Ectodermal cell (in vitro differentiated cells): ENCODE measurements at regions not wholly inside any gene's neighbourhood (a gene's known extent, or its start where the extent isn't known, plus 50 kb on each side); places are given as distances from the start of the nearest gene placed in this dataset.
"Not testable (repeated sequence)": the region's sequence is repeated elsewhere in the genome, so short reads cannot be mapped to it uniquely, and the experiment has no call there.

Experiments
- H3K27ac ChIP-seq: 2 replicates; pipeline ENCODE4 v1.7.0; 2013; ENCODE audit warnings: mild to moderate bottlenecking, low read depth, low read length; ENCODE audit not compliant: insufficient read depth, poor library complexity, severe bottlenecking
- H3K27me3 ChIP-seq: 2 replicates; pipeline ENCODE4 v1.7.0; 2013; ENCODE audit warnings: mild to moderate bottlenecking, low read length; ENCODE audit not compliant: insufficient read depth, control insufficient read depth, poor library complexity, severe bottlenecking
- H3K36me3 ChIP-seq: one replicate; pipeline ENCODE4 v1.7.0; 2013; ENCODE audit warnings: low read length; ENCODE audit not compliant: control insufficient read depth, insufficient read depth
- H3K4me1 ChIP-seq: one replicate; pipeline ENCODE4 v1.7.0; 2013; ENCODE audit warnings: low read length; ENCODE audit not compliant: control insufficient read depth, insufficient read depth
- H3K4me3 ChIP-seq: 2 replicates; pipeline ENCODE4 v1.7.0; 2013; ENCODE audit warnings: low read depth, low read length, control low read depth; ENCODE audit not compliant: insufficient read depth
- H3K9me3 ChIP-seq: 2 replicates; pipeline ENCODE4 v1.7.0; 2013; ENCODE audit warnings: mild to moderate bottlenecking, low read length, moderate library complexity; ENCODE audit not compliant: control insufficient read depth
- WGBS, 2 experiments: methylation state at CpG; one replicate each; pipeline ENCODE4 v1.1.7; 2013; ENCODE audit warnings: missing lambda C conversion rate in 2 of 2; 5-methylcytosine and 5-hydroxymethylcytosine counted together

DNA sequence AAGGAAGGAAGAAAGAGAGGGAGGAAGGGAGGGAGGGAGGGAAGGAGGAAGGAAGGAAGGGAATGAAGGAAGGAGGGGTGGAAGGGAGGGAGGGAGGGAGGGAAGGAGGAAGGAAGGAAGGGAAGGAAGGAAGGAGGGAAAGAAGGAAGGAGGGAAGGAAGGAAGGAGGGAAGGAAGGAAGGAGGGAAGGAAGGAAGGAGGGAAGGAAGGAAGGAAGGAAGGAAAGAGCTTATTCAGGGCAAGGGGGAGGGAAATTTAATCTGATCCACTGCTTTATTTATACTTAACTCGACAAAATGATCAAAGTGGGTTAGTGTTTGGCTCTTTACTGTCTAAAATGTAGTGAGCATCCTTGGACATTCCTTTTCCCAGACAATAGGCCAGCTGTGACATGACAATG, 985.2 kb upstream of the FANCL start:
- not testable (repeated sequence) for H3K4me1 ChIP-seq, H3K36me3 ChIP-seq, H3K9me3 ChIP-seq, H3K27ac ChIP-seq, H3K4me3 ChIP-seq, H3K27me3 ChIP-seq
- 88 to 100% methylated on average over 1 of the region's 1 CpG for WGBS, 2 experiments

DNA sequence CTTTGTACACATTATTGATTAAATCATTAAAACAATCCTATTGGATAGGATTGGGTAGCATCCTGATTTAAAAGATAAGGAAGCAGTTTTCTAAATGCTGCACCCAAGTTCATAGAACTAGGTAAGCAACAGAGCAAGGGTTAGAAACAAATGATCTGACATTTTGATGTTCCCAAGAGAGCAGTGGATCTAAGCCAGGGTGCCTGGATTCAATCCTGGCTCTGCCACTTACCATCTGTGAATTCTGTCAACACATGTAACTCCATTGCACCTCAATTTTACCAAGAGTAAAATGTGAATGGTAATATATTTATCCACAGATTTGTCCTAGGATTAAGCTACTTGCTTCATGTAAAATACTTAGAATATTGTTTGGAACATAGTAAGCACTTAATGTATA, 982.6 kb upstream of the FANCL start:
- Histone ChIP-seq H3K9me3 (no peaks in the 10 kb centered on the region), H3K27me3 (no peaks in the 10 kb centered on the region), H3K4me1 (peaks cover 5% of the 10 kb centered on the region), H3K27ac (no peak overlapping the region), H3K4me3 (no peak overlapping the region), H3K36me3 (no peaks in the 10 kb centered on the region)

DNA sequence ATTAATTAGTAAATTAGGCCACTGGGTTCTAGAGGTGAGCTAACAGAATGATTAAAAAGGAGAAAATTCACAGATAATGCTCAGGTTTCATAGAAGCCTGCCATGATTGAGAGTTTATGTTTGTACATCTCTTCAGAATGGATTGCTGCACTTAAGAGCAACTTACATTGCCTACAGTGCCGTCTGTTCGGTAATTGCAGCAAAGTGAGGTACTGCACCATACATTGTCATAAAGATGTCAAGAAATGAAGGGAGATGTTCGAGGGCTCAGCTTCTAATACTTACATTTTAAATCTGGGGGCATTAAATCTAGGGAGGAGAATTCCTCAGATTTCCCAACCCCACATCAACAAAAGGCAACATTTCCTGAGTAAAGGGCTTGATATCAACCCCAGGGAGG, 976.2 kb upstream of the FANCL start:
- Histone ChIP-seq H3K27me3 (no peaks in the 10 kb centered on the region), H3K36me3 (no peaks in the 10 kb centered on the region), H3K4me3 (no peak overlapping the region), H3K27ac (no peak overlapping the region), H3K4me1 (no peaks in the 10 kb centered on the region), H3K9me3 (no peaks in the 10 kb centered on the region)
- WGBS, 2 experiments = 69 to 75% methylated on average over 2 to 3 of the region's 3 CpGs

DNA sequence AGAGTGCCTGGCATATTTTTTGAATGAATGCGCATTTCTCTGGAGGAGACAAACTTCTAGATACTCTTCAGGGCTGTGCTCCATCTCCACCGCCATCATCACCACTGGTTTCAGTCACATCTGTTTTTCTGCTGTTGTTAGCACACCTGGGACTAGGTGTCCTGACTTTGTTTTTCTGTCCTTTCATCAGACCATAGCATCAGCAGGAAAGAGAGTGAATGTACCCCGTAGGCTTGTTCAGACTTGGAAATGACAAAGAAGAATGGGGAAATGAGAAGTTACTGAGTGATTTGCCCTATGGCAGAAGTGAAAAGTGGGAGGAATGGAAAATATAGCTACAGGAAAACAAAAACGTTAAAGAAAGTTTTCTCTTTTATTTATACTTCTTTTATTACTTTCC, 965.2 kb upstream of the FANCL start:
- no peak overlapping the region for H3K4me3 ChIP-seq
- H3K27ac ChIP-seq = no peak overlapping the region
- H3K9me3 ChIP-seq = no peaks in the 10 kb centered on the region
- H3K36me3 ChIP-seq = no peaks in the 10 kb centered on the region
- no peaks in the 10 kb centered on the region for H3K27me3 ChIP-seq
- 94 to 96% methylated on average over 3 of the region's 4 CpGs for WGBS, 2 experiments
- H3K4me1 ChIP-seq = no peaks in the 10 kb centered on the region

DNA sequence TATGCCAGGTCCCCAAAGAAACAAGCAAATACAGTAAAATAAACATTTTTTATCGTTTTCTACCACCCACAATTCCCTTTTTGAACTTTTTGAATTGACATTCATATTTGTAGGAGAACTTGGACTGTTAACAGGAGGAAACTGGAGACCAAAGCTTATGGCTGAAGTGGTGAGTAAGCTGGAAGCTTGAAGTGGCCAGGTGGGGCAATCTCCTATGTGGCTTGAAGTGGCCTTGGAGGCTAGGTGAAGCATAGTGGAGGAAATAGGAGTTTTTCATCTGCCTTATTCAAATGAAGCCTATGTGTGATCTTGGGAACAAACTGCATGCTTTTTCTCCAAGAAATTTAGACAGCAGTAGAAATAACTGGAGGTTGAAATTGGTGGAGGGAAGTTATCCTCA, 962.9 kb upstream of the FANCL start:
- Histone ChIP-seq H3K4me3 (no peak overlapping the region), H3K27me3 (no peaks in the 10 kb centered on the region), H3K4me1 (no peaks in the 10 kb centered on the region), H3K36me3 (no peaks in the 10 kb centered on the region), H3K27ac (no peak overlapping the region), H3K9me3 (no peaks in the 10 kb centered on the region)
- 93 to 100% methylated on average over 1 of the region's 1 CpG for WGBS, 2 experiments

DNA sequence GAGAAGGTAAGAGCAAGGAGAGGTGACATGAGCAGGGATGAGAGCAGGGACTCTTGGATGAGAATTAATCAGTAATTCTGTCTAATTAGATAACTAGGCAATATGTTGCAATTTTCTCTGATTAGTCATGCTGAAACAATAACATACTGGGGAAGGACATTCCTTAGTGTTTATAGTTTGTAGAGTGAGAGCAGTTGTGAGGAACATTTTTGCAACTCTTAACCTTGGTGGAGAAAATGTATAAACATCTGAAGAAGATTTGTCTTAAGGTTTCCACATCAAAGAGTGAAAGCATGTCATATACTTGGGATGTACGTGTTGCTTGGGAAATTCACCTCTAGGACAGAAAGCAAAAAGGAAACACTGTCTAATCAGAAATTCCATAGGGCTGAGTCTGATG, 955.4 kb upstream of the FANCL start:
- Histone ChIP-seq H3K9me3 (no peaks in the 10 kb centered on the region), H3K4me1 (no peaks in the 10 kb centered on the region), H3K36me3 (no peaks in the 10 kb centered on the region), H3K4me3 (no peak overlapping the region), H3K27me3 (no peaks in the 10 kb centered on the region), H3K27ac (no peak overlapping the region)
- 95 to 96% methylated on average over 1 of the region's 1 CpG for WGBS, 2 experiments

DNA sequence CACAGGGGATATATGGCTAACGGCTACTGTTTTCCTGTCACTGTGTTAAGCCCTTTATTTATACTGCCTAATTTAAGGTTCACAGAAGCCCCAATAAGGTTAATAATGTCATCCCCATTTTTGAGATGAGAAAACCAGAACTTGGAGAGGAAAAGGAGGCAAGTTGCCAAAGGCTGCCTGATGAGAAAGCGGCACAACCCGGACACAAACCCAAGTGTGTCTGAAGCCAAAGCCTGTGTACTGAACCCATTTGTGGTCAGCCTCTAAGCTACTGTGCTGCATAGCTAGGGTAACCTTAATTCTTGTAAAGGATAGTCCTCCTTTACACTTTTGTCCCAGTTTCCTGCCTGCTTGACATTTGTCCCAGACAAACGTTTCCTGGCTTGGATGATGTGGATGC, 954.7 kb upstream of the FANCL start:
- H3K4me3 ChIP-seq = no peak overlapping the region
- H3K27me3 ChIP-seq = no peaks in the 10 kb centered on the region
- H3K36me3 ChIP-seq = no peaks in the 10 kb centered on the region
- H3K27ac ChIP-seq = no peak overlapping the region
- H3K4me1 ChIP-seq = no peaks in the 10 kb centered on the region
- H3K9me3 ChIP-seq = no peaks in the 10 kb centered on the region
- WGBS, 2 experiments = 94% methylated on average over 4 of the region's 4 CpGs

DNA sequence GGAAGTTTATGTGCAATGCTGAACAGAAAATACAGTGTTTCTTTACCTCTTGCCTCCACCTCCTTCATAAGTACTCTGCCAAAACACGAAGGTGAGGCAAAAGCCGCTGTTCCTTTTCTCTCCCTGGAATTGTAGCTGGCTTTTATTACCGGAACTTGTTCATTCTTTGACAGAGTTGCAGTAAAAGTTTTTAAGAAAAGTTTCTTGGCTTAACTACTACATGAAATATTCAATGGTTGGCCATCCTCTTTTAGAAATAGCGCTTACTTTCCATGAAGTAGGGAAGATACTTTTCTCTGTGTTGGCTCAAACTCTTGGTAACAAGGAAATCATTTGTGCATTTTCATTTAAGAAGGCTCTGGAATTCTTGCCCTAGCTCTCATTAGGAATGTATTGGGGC, 950.7 kb upstream of the FANCL start:
- WGBS, 2 experiments = 93 to 95% methylated on average over 4 of the region's 4 CpGs
- H3K27ac ChIP-seq = no peak overlapping the region

DNA sequence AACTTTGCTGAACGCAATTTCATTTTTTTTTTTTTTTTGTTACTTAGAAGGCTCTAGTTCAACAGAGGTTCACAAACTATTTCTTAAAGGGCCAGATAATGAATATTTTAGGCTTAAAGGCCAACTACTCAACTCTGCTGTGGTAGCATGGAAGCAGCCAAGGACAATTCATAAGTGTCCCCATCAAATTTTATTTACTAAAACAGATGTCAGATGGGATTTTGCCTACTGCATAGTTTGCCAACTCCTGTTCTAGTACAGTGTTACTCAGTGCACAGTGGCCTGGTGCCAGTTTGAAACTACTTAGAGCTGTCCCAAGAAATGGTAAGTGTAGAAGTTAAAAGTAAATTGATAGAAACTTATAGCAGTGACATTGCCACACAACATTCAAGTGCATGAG, 949.4 kb upstream of the FANCL start:
- WGBS, 2 experiments = 100% methylated on average over 1 of the region's 1 CpG
- Histone ChIP-seq H3K4me1 (no peaks in the 10 kb centered on the region), H3K27me3 (no peaks in the 10 kb centered on the region), H3K4me3 (no peak overlapping the region), H3K36me3 (no peaks in the 10 kb centered on the region), H3K9me3 (no peaks in the 10 kb centered on the region), H3K27ac (no peak overlapping the region)

More for the DNA sequence above, 950.7 kb upstream of the FANCL start:
- no peaks in the 10 kb centered on the region for H3K9me3 ChIP-seq
- H3K4me3 ChIP-seq = no peak overlapping the region
- H3K36me3 ChIP-seq = no peaks in the 10 kb centered on the region
- H3K27me3 ChIP-seq = no peaks in the 10 kb centered on the region
- no peaks in the 10 kb centered on the region for H3K4me1 ChIP-seq

DNA sequence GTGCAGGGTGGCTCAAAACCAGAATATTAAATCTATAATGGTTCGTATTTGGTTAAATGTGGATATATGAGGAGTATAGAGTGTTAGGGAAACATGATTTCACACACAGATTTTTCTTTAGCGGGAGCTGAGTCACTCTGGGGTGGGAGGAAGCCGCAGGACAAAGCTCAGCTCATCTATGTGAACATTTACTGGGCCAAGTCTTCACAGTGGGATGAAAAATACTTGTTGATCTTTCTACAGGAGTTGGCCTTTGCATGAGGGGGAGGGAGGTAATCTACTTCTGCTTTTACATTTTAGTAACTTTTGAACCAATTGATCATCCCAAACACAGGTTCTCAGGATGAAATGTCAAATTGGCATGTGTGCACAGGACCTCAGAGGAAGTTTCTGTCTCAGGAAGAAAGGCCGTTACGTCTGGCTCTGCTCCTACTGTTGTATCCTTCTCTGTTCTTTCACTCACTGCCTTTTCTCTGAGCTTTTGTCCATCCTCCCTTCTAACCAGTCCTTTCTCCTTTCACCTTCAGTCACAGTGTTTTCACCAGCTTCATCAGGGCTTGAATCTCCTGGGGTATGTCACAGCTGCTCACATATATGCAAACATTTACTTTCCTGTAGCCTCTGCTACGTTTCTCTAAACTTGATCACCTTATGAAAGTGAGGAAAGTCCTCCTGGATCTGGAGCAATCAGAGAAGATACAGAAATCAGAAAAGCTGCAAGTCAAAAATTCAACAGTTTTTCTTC, 943.3 kb upstream of the FANCL start:
- Histone ChIP-seq H3K27ac (no peak overlapping the region), H3K4me1 (peaks cover 6% of the 10 kb centered on the region), H3K4me3 (no peak overlapping the region), H3K9me3 (no peaks in the 10 kb centered on the region), H3K36me3 (no peaks in the 10 kb centered on the region), H3K27me3 (no peaks in the 10 kb centered on the region)
- WGBS, 2 experiments = 65 to 71% methylated on average over 6 of the region's 6 CpGs

DNA sequence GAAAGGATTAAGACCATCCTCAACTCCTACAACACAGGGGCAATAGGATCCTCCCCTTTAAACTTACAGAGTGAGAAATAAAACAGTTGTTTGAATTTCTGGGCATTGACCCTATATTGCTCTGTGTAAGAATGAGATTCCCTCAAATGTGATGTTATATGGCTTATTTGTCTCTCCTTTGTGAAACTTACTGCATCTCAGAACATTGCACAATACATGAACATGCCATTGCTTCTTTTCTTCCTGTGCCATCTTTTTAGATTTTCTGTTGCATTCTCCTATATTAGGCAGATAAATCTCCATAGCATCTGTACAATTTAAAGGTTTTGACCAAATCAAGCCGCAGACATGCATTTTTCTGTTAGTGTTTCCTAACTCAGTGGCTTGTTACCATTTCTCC, 941.9 kb upstream of the FANCL start:
- no peaks in the 10 kb centered on the region for H3K27me3 ChIP-seq
- no peaks in the 10 kb centered on the region for H3K36me3 ChIP-seq
- H3K4me1 ChIP-seq = peaks cover 6% of the 10 kb centered on the region
- 93 to 97% methylated on average over 1 of the region's 1 CpG for WGBS, 2 experiments
- no peaks in the 10 kb centered on the region for H3K9me3 ChIP-seq
- no peak overlapping the region for H3K27ac ChIP-seq
- no peak overlapping the region for H3K4me3 ChIP-seq
